ENCODE measurements at regions not wholly inside any gene's neighbourhood (a gene's known extent, or its start where the extent isn't known, plus 50 kb on each side); places are given as distances from the start of the nearest gene placed in this dataset.

- TF ChIP-seq CTCF (conservative IDR thresholded peaks at IDR 0.05 in 1 of 2, IDR thresholded peaks at IDR 0.05 in 1 of 2; ENCODE audit: extremely low read depth in 1 of 2, insufficient read depth in 1 of 2, low read depth in 1 of 2, low read length in 2 of 2) (no peak), EZH2 (IDR thresholded peaks at IDR 0.05; ENCODE audit: borderline replicate concordance, low read length) (no peak)
Measured at GRCh38 chr10:108454793-108455192, 1290.3 kb upstream of the SORCS1 start.
